HepG2 (cell line): ENCODE measurements at regions not wholly inside any gene's neighbourhood (a gene's known extent, or its start where the extent isn't known, plus 50 kb on each side); places are given as distances from the start of the nearest gene placed in this dataset.

Experiments
- ATAC-seq: fragments of 200-7000 bp; cut with Tn5 transposase; 3 replicates; pipeline ENCODE4 v1.9.1; 2020; ENCODE audit warnings: mild to moderate bottlenecking, moderate library complexity
- BruUV-seq: library from RNA; stranded (reverse); fragments of 400-500 nt; replicated peaks from 2 replicates; lab custom pipeline; 2021; lab: Mats Ljungman, UMichigan
- CTCF ChIA-PET: fragments of 300-600 bp; formaldehyde crosslinking; extraction: SDS; loops from one replicate; lab custom pipeline; 2021; ENCODE audit warnings: low total read pairs, inconsistent platforms, low intra/inter-chr PET ratio; lab: Yijun Ruan, JAX
- POLR2A ChIA-PET: fragments of 350-600 bp; sonication (Branson Sonifier 250); formaldehyde crosslinking; loops from one replicate; lab custom pipeline; 2020; ENCODE audit warnings: antibody characterized with exemption, inconsistent platforms; lab: Yijun Ruan, JAX
- DNase-seq: peaks from one replicate; pipeline ENCODE4 v3.0.0-alpha.2; 2015; ENCODE audit warnings: low spot score
- FAIRE-seq: peaks from 3 replicates; lab custom pipeline; 2011; peaks lifted over from hg19 to GRCh38; lab: Jason Lieb, UNC
- H2AFZ ChIP-seq: one replicate; pipeline ENCODE4 v1.6.1; 2011; ENCODE audit warnings: low read length, inconsistent platforms
- H3K27ac ChIP-seq: fragments of 300-600 bp; 3 replicates; pipeline ENCODE4 v1.8.0; 2011; ENCODE audit warnings: mixed run types, mild to moderate bottlenecking, mixed read lengths, low read length, inconsistent platforms; ENCODE audit not compliant: insufficient read depth; ENCODE audit errors: extremely low read length
- H3K27me3 ChIP-seq, 2 experiments: fragments of 200-600 bp in 1 of 2; 2 replicates in 1 of 2; 3 replicates in 1 of 2; pipeline versions ENCODE4 v1.6.0 to v1.8.0; 2011; ENCODE audit warnings: low read length in 2 of 2, mild to moderate bottlenecking in 2 of 2, moderate library complexity in 2 of 2, inconsistent platforms in 1 of 2; ENCODE audit not compliant: insufficient read depth in 2 of 2, control insufficient read depth in 1 of 2
- H3K36me3 ChIP-seq, 2 experiments: fragments of 200-600 bp in 1 of 2; replicated peaks in 1 of 2; 2 replicates in 1 of 2; 3 replicates in 1 of 2; pipeline versions ENCODE4 v1.5.1 to v1.8.0; 2011; ENCODE audit warnings: low read length in 2 of 2, inconsistent platforms in 1 of 2; ENCODE audit not compliant: insufficient read depth in 2 of 2, control insufficient read depth in 1 of 2
- H3K4me1 ChIP-seq: 2 replicates; pipeline ENCODE4 v1.5.1; 2012; ENCODE audit warnings: low read length, inconsistent platforms; ENCODE audit not compliant: insufficient read depth
- H3K4me2 ChIP-seq: 2 replicates; pipeline ENCODE4 v1.6.0; 2011; ENCODE audit warnings: low read depth, low read length, inconsistent platforms
- H3K4me3 ChIP-seq, 3 experiments: fragments of 200-600 bp in 1 of 3; sonication (generic), shearing (Covaris generic) in 1 of 3; replicated peaks in 1 of 3; 2 replicates each; pipeline ENCODE4 v1.5.1; 2011 to 2016; ENCODE audit warnings: low read length in 3 of 3, inconsistent platforms in 2 of 3, low read depth in 2 of 3, mild to moderate bottlenecking in 2 of 3, control low read depth in 1 of 3, mixed read lengths in 1 of 3; ENCODE audit not compliant: insufficient read depth in 1 of 3
- H3K79me2 ChIP-seq: one replicate; pipeline ENCODE4 v1.6.1; 2011; ENCODE audit warnings: low read length, inconsistent platforms; ENCODE audit not compliant: insufficient read depth
- H3K9ac ChIP-seq: 2 replicates; pipeline ENCODE4 v1.6.0; 2011; ENCODE audit warnings: mild to moderate bottlenecking, low read depth, low read length, inconsistent platforms; ENCODE audit not compliant: insufficient read depth
- H3K9me3 ChIP-seq: 2 replicates; pipeline ENCODE4 v1.5.1; 2012; ENCODE audit warnings: mild to moderate bottlenecking, low read length
- H4K20me1 ChIP-seq: 2 replicates; pipeline ENCODE4 v1.6.0; 2011; ENCODE audit warnings: inconsistent platforms, mild to moderate bottlenecking, low read length, moderate library complexity; ENCODE audit not compliant: insufficient read depth
- GLMP ChIP-seq: sonication (generic); formaldehyde crosslinking; IDR thresholded peaks from 2 replicates; pipeline ENCODE4 v1.9.0; 2021; ENCODE audit warnings: missing genetic modification reagents, mild to moderate bottlenecking, borderline replicate concordance
- HDAC6 ChIP-seq: fragments of 200-600 bp; sonication (generic); IDR thresholded peaks from 2 replicates; pipeline ENCODE4 v1.7.0; 2017; ENCODE audit warnings: mild to moderate bottlenecking, antibody characterized with exemption, low read length, low read depth
- LBX2 ChIP-seq: sonication (generic); formaldehyde crosslinking; IDR thresholded peaks from 2 replicates; pipeline ENCODE4 v1.5.0; 2020; ENCODE audit warnings: missing genetic modification reagents, mild to moderate bottlenecking, borderline replicate concordance
- ZFP91 ChIP-seq: sonication (generic); formaldehyde crosslinking; IDR thresholded peaks from 2 replicates; pipeline ENCODE4 v1.9.0; 2022; ENCODE audit warnings: missing genetic modification reagents, mild to moderate bottlenecking, borderline replicate concordance
- ZNF24 ChIP-seq: fragments of 450-650 bp; IDR thresholded peaks from 2 replicates; pipeline ENCODE4 v1.6.1; 2017; ENCODE audit warnings: antibody characterized with exemption, mild to moderate bottlenecking
- ZNF282 ChIP-seq: fragments of 450-650 bp; IDR thresholded peaks from 2 replicates; pipeline ENCODE4 v1.6.1; 2018; ENCODE audit not compliant: partially characterized antibody
- ZNF709 ChIP-seq: sonication (generic); formaldehyde crosslinking; IDR thresholded peaks from 2 replicates; pipeline ENCODE4 v1.5.0; 2020; ENCODE audit warnings: mild to moderate bottlenecking, missing genetic modification reagents
- WGBS: methylation state at CpG from one replicate; pipeline ENCODE4 v1.1.6; 2017; ENCODE audit warnings: low lambda C conversion rate; 5-methylcytosine and 5-hydroxymethylcytosine counted together
- in situ Hi-C: cut with HindIII; loops from 2 replicates; pipeline ENCODE4 v1.10.0; 2017; ENCODE audit warnings: low pct_unique_long_range_greater_than_20kb; ENCODE audit not compliant: extremely low pct_ligation_motif_present
- intact Hi-C: fragments of 100-400 bp; cut with micrococcal nuclease; formaldehyde crosslinking; loops from one replicate; pipeline ENCODE4 v1.10.0; 2022; ENCODE audit not compliant: unreplicated experiment
- TF ChIP-seq, protein P1 (sequence below): sonication (generic); formaldehyde crosslinking; IDR thresholded peaks from 2 replicates; pipeline ENCODE4 v1.4.0; 2020; ENCODE audit warnings: mild to moderate bottlenecking, missing genetic modification reagents

DNA sequence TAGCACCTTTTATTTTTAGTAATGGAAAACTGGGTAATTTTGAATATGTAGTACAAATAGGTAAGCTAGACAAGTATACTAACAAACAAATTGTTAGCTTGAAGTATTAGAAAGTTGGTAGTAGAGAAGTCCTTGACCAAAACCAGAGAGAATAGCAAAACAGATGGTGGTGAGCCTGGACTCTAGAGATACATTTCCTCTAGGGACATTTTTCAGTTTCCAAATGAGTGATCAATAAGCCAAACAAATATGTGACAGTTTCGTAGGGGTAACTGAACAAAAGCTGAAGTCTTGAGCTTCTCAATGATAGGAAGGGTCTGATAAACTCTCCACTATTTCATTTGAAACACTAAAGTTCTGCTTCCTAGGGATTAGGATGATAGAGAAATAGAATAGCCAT, 692.0 kb upstream of the FAM98A start:
- Histone ChIP-seq H3K4me3 (no peak overlapping the region), H3K79me2 (no peaks in the 10 kb centered on the region), H3K4me2 (no peak overlapping the region), H3K36me3 (no peaks in the 10 kb centered on the region), H3K4me1 (no peaks in the 10 kb centered on the region), H3K27me3 (no peaks in the 10 kb centered on the region), H4K20me1 (no peaks in the 10 kb centered on the region), H3K9me3 (0 out of 2 replicates have a peak, but pooled peaks cover 10% of the 10 kb centered on the region), H2AFZ (no peak overlapping the region), H3K27ac (no peak overlapping the region), H3K9ac (no peak overlapping the region)
- BruUV-seq = no TSS peak
- ChIA-PET POLR2A (no interaction called here), CTCF (no interaction called here)
- DNase-seq = no peak
- ATAC-seq = no peak
- TF ChIP-seq LBX2 (CRISPR knock-in tag) (no peak), GLMP (CRISPR knock-in tag) (no peak), ZNF282 (no peak), ZFP91 (CRISPR knock-in tag) (no peak), ZNF24 (no peak), ZNF709 (CRISPR knock-in tag) (no peak), HDAC6 (no peak)
- TF ChIP-seq, protein P1, sequence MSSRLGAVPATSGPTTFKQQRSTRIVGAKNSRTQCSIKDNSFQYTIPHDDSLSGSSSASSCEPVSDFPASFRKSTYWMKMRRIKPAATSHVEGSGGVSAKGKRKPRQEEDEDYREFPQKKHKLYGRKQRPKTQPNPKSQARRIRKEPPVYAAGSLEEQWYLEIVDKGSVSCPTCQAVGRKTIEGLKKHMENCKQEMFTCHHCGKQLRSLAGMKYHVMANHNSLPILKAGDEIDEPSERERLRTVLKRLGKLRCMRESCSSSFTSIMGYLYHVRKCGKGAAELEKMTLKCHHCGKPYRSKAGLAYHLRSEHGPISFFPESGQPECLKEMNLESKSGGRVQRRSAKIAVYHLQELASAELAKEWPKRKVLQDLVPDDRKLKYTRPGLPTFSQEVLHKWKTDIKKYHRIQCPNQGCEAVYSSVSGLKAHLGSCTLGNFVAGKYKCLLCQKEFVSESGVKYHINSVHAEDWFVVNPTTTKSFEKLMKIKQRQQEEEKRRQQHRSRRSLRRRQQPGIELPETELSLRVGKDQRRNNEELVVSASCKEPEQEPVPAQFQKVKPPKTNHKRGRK = no peak
- in situ Hi-C loops (no loop called here), intact Hi-C loops (no loop called here)
- FAIRE-seq = no peak
- 0% methylated on average over 1 of the region's 1 CpG for WGBS
